ENCODE measurements at regions not wholly inside any gene's neighbourhood (a gene's known extent, or its start where the extent isn't known, plus 50 kb on each side); places are given as distances from the start of the nearest gene placed in this dataset.

GRCh38 chr4:185875316-185875907 is 63.4 kb upstream of the SORBS2 start:
- WGBS, 2 experiments (ENCODE audit: extremely low coverage in 1 of 2, insufficient coverage in 1 of 2, insufficient read length in 1 of 2, insufficient replicate concordance in 2 of 2, low coverage in 1 of 2, low lambda C conversion rate in 2 of 2, missing lambda C conversion rate in 1 of 2) = 79% methylated on average over 6 of the region's 6 CpGs; no CpG with 5 or more reads in 1 of the 2 experiments
- Histone ChIP-seq H3K4me1 (replicated peaks in 1 of 4; ENCODE audit: control insufficient read depth in 3 of 4, insufficient read depth in 4 of 4, low read length in 3 of 4) (no peaks in the 10 kb centered on the region; a peak in 2 of 7 replicates), H4K5ac (ENCODE audit: insufficient read length, low read depth, low read length) (no peak overlapping the region), H2BK15ac (ENCODE audit: low read length) (peak overlapping the region; percentile 50; the same call in 1 of the 2 replicates), H3K23me2 (ENCODE audit: low read depth, low read length) (no peaks in the 10 kb centered on the region), H3K4ac (replicated peaks; ENCODE audit: insufficient read length, low read depth, low read length) (no peak overlapping the region), H4K20me1 (replicated peaks in 1 of 2; ENCODE audit: control insufficient read depth in 1 of 2, insufficient read depth in 2 of 2, low read length in 2 of 2) (no peaks in the 10 kb centered on the region), H2BK12ac (ENCODE audit: low read depth, low read length) (no peak overlapping the region; the same call in 1 of the 2 replicates), H2BK120ac (replicated peaks; ENCODE audit: low read depth, low read length) (no peak overlapping the region), H3K27ac (ENCODE audit: low read depth, low read length) (no peak overlapping the region), H3K4me2 (ENCODE audit: insufficient read depth in 1 of 2, low read depth in 2 of 2, low read length in 2 of 2) (no peak overlapping the region), H3K56ac (replicated peaks; ENCODE audit: insufficient read length, low read depth, low read length) (no peak overlapping the region), H3K14ac (ENCODE audit: insufficient read length) (no peak overlapping the region), H2AFZ (ENCODE audit: low read length) (no peak overlapping the region), H3K36me3 (ENCODE audit: control insufficient read depth in 2 of 4, insufficient read depth in 4 of 4, low read length in 3 of 4) (no peaks in the 10 kb centered on the region), H3K23ac (ENCODE audit: insufficient read length) (no peak overlapping the region), H2BK20ac (ENCODE audit: low read length) (no peak overlapping the region), H3K79me1 (ENCODE audit: low read depth, low read length) (no peaks in the 10 kb centered on the region), H3K18ac (ENCODE audit: extremely low read depth, low read length) (no peak overlapping the region), H3K4me3 (ENCODE audit: extremely low read depth in 1 of 4, insufficient read depth in 2 of 4, low read depth in 3 of 4, low read length in 4 of 4) (no peak overlapping the region), H4K8ac (ENCODE audit: extremely low read depth, insufficient read depth, low read length) (no peak overlapping the region), H4K91ac (replicated peaks; ENCODE audit: insufficient read length, low read length) (no peak overlapping the region), H3K79me2 (ENCODE audit: control insufficient read depth in 1 of 2, insufficient read depth in 2 of 2, low read length in 2 of 2) (no peaks in the 10 kb centered on the region), H3K9ac (replicated peaks in 1 of 4; ENCODE audit: extremely low read depth in 1 of 4, low read depth in 3 of 4, low read length in 3 of 4) (no peak overlapping the region), H2AK5ac (ENCODE audit: low read depth, low read length) (no peak overlapping the region), H2BK5ac (ENCODE audit: low read depth, low read length) (no peak overlapping the region), H3K27me3 (replicated peaks in 1 of 4; ENCODE audit: control insufficient read depth in 3 of 4, extremely low read depth in 1 of 4, insufficient read depth in 3 of 4, low read length in 3 of 4) (no peaks in the 10 kb centered on the region), H3K9me3 (ENCODE audit: insufficient read depth in 2 of 2, low read depth in 1 of 2, low read length in 1 of 2) (no peaks in the 10 kb centered on the region)
- CTCF ChIA-PET (ENCODE audit: partially characterized antibody) = interaction anchor here (1.3 kb wide), 1 partner anchor 163 kb away, joined by 5 read pairs; no protein-coding TSS in a partner anchor
- TF ChIP-seq CTBP2 (IDR thresholded peaks at IDR 0.05; ENCODE audit: borderline replicate concordance, insufficient read depth, insufficient read length, low read length) (no peak), BCL11A (IDR thresholded peaks at IDR 0.05; ENCODE audit: low read depth in 2 of 2, low read length in 2 of 2) (no peak), SUZ12 (IDR thresholded peaks at IDR 0.05; ENCODE audit: low read length) (no peak), SIN3A (conservative IDR thresholded peaks at IDR 0.05 in 1 of 2, IDR thresholded peaks at IDR 0.05 in 1 of 2; ENCODE audit: low read depth in 1 of 2, low read length in 2 of 2) (no peak), SP4 (IDR thresholded peaks at IDR 0.05; ENCODE audit: low read length) (no peak), TEAD4 (IDR thresholded peaks at IDR 0.05; ENCODE audit: low read depth, low read length) (no peak), TAF1 (IDR thresholded peaks at IDR 0.05; ENCODE audit: low read depth, low read length) (no peak), EZH2 (IDR thresholded peaks at IDR 0.05; ENCODE audit: low read depth, low read length, severe bottlenecking) (no peak)
- POLR2A ChIA-PET (ENCODE audit: partially characterized antibody) = no interaction called here
- DNase-seq (ENCODE audit: low read depth in 1 of 2, low spot score in 2 of 2) (no peak), FAIRE-seq (no peak)

Measured in H1 (cell line).